ENCODE measurements at regions not wholly inside any gene's neighbourhood (a gene's known extent, or its start where the extent isn't known, plus 50 kb on each side); places are given as distances from the start of the nearest gene placed in this dataset.

DNA sequence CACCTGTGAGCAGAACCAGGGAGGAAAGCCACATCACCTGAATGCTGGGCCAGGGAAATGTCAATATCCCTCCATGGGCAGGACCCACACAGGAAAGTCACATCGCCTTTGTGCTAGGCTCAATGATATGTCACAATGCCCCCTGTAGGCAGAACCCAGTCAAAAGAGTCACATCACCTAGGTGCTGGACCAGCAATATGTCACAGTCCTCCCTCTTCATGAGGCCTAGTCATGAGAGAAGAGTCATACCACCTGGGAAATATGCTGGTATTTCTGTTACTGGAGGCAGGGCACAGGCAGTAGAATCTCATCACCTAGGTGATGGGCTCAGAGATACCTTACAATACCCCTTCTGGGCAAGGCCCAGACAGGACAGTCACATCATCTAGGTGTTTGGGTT, 1843.4 kb downstream of the TP53TG3F start:
- no peak for DNase-seq (ENCODE audit: insufficient read length, low spot score, missing footprints)
- H3K4me3 ChIP-seq (ENCODE audit: insufficient read depth, low read length), result no peak overlapping the region
- H2AFZ ChIP-seq (ENCODE audit: low read length), result no peak overlapping the region
- no peaks in the 10 kb centered on the region for H3K4me1 ChIP-seq (ENCODE audit: insufficient read depth, low read length)
- H3K9me3 ChIP-seq (ENCODE audit: low read depth, low read length), result peaks cover 6% of the 10 kb centered on the region
- H3K4me2 ChIP-seq (ENCODE audit: insufficient read depth, low read length), result no peak overlapping the region
- no peaks in the 10 kb centered on the region for H3K27me3 ChIP-seq (ENCODE audit: insufficient read depth, low read length)
- no peaks in the 10 kb centered on the region for H3K36me3 ChIP-seq (ENCODE audit: insufficient read depth, low read length)
- no peaks in the 10 kb centered on the region for H4K20me1 ChIP-seq (ENCODE audit: insufficient read depth, low read length)
- TF ChIP-seq CTCF (IDR thresholded peaks at IDR 0.05; ENCODE audit: extremely low read depth, low read depth, low read length), result no peak
- H3K79me2 ChIP-seq (ENCODE audit: insufficient read depth, low read length), result no peaks in the 10 kb centered on the region
- H3K27ac ChIP-seq (ENCODE audit: low read depth, low read length), result no peak overlapping the region

- no peak overlapping the region for H3K4me2 ChIP-seq (ENCODE audit: insufficient read depth, low read length)
- DNase-seq (ENCODE audit: insufficient read length, low spot score, missing footprints), result no peak
- no peaks in the 10 kb centered on the region for H3K36me3 ChIP-seq (ENCODE audit: insufficient read depth, low read length)
- no peak overlapping the region for H3K4me3 ChIP-seq (ENCODE audit: insufficient read depth, low read length)
- H3K27me3 ChIP-seq (ENCODE audit: insufficient read depth, low read length), result no peaks in the 10 kb centered on the region
- peaks cover 3% of the 10 kb centered on the region for H3K9me3 ChIP-seq (ENCODE audit: low read depth, low read length)
- TF ChIP-seq CTCF (IDR thresholded peaks at IDR 0.05; ENCODE audit: extremely low read depth, low read depth, low read length), result no peak
- no peaks in the 10 kb centered on the region for H3K79me2 ChIP-seq (ENCODE audit: insufficient read depth, low read length)
- no peaks in the 10 kb centered on the region for H3K4me1 ChIP-seq (ENCODE audit: insufficient read depth, low read length)
- H4K20me1 ChIP-seq (ENCODE audit: insufficient read depth, low read length), result no peaks in the 10 kb centered on the region
- no peak overlapping the region for H2AFZ ChIP-seq (ENCODE audit: low read length)
- H3K27ac ChIP-seq (ENCODE audit: low read depth, low read length), result no peak overlapping the region
Observed at GRCh38 chr16:35305476-35305875, 1846.1 kb downstream of the TP53TG3F start.

GRCh38 chr16:35306915-35307314, 1847.5 kb downstream of the TP53TG3F start:
- H2AFZ ChIP-seq (ENCODE audit: low read length), result no peak overlapping the region
- H3K27ac ChIP-seq (ENCODE audit: low read depth, low read length), result no peak overlapping the region
- TF ChIP-seq CTCF (IDR thresholded peaks at IDR 0.05; ENCODE audit: extremely low read depth, low read depth, low read length), result no peak
- DNase-seq (ENCODE audit: insufficient read length, low spot score, missing footprints), result no peak
- H3K4me1 ChIP-seq (ENCODE audit: insufficient read depth, low read length), result no peaks in the 10 kb centered on the region
- H3K9me3 ChIP-seq (ENCODE audit: low read depth, low read length), result peaks cover 3% of the 10 kb centered on the region
- H3K4me3 ChIP-seq (ENCODE audit: insufficient read depth, low read length), result no peak overlapping the region
- no peaks in the 10 kb centered on the region for H3K36me3 ChIP-seq (ENCODE audit: insufficient read depth, low read length)
- no peaks in the 10 kb centered on the region for H3K79me2 ChIP-seq (ENCODE audit: insufficient read depth, low read length)
- H4K20me1 ChIP-seq (ENCODE audit: insufficient read depth, low read length), result no peaks in the 10 kb centered on the region
- H3K27me3 ChIP-seq (ENCODE audit: insufficient read depth, low read length), result no peaks in the 10 kb centered on the region
- no peak overlapping the region for H3K4me2 ChIP-seq (ENCODE audit: insufficient read depth, low read length)

DNA sequence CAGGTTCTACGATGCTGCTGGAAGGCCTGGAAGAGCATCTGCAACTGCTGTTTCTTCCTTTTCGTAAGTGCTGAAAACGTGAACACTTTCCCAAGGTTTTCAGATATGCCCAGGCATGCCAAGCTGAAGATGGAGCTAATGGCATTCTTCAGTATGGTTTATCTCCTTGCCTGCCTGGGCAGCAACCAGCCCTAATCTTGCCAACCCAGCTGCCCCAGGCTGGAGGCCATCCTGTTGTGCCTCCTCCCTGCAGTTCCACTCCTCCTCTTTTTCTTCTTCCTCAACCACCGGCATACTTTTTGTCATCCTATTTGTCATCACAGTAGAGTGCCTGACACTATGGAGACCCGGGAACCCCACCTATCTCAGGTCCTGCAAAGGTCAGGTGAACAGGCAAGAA, 1849.3 kb downstream of the TP53TG3F start:
- Histone ChIP-seq H4K20me1 (ENCODE audit: insufficient read depth, low read length) (no peaks in the 10 kb centered on the region), H3K36me3 (ENCODE audit: insufficient read depth, low read length) (no peaks in the 10 kb centered on the region), H3K27me3 (ENCODE audit: insufficient read depth, low read length) (no peaks in the 10 kb centered on the region), H3K9me3 (ENCODE audit: low read depth, low read length) (peaks cover 3% of the 10 kb centered on the region), H2AFZ (ENCODE audit: low read length) (no peak overlapping the region), H3K4me3 (ENCODE audit: insufficient read depth, low read length) (no peak overlapping the region), H3K4me2 (ENCODE audit: insufficient read depth, low read length) (no peak overlapping the region), H3K79me2 (ENCODE audit: insufficient read depth, low read length) (no peaks in the 10 kb centered on the region), H3K27ac (ENCODE audit: low read depth, low read length) (no peak overlapping the region), H3K4me1 (ENCODE audit: insufficient read depth, low read length) (no peaks in the 10 kb centered on the region)
- TF ChIP-seq CTCF (IDR thresholded peaks at IDR 0.05; ENCODE audit: extremely low read depth, low read depth, low read length), result no peak
- no peak for DNase-seq (ENCODE audit: insufficient read length, low spot score, missing footprints)

Data from osteoblast (primary cell).